Left lung (tissue), 4 donors: ENCODE measurements at regions not wholly inside any gene's neighbourhood (a gene's known extent, or its start where the extent isn't known, plus 50 kb on each side); places are given as distances from the start of the nearest gene placed in this dataset.

Experiments
- ATAC-seq: fragments of 200-7000 bp; cut with Tn5 transposase; one replicate; pipeline ENCODE4 v1.9.1; 2020; ENCODE audit warnings: moderate library complexity
- DNase-seq, 4 donors: peaks; one replicate each; pipeline ENCODE4 v3.0.0-alpha.2; 2013 to 2020
- H3K27ac ChIP-seq, 2 donors: fragments of 200-600 bp; sonication (generic) in 1 of 2; one replicate each; pipeline versions ENCODE4 v1.5.0 to v1.8.0; 2020 to 2021
- H3K27me3 ChIP-seq, 2 donors: fragments of 200-600 bp; sonication (generic) in 1 of 2; one replicate each; pipeline versions ENCODE4 v1.5.0 to v1.8.0; 2020 to 2021
- H3K36me3 ChIP-seq, 2 donors: fragments of 200-600 bp; sonication (generic) in 1 of 2; one replicate each; pipeline versions ENCODE4 v1.5.0 to v1.8.0; 2020 to 2021
- H3K4me1 ChIP-seq, 2 donors: fragments of 200-600 bp; one replicate each; pipeline ENCODE4 v1.8.0; 2021
- H3K4me3 ChIP-seq, 2 donors: fragments of 200-600 bp; sonication (generic) in 1 of 2; one replicate each; pipeline versions ENCODE4 v1.5.0 to v1.8.0; 2020 to 2021; ENCODE audit warnings: mild to moderate bottlenecking in 1 of 2
- H3K9me3 ChIP-seq, 2 donors: fragments of 200-600 bp; sonication (generic) in 1 of 2; one replicate each; pipeline versions ENCODE4 v1.5.0 to v1.8.0; 2020 to 2021
- intact Hi-C, 2 donors: fragments of 100-400 bp; cut with DNase I; formaldehyde crosslinking; loops; one replicate each; pipeline versions ENCODE4 v1.11.2 to v1.14.2; 2022
- TF ChIP-seq, protein P1 (sequence below), 2 donors: fragments of 200-600 bp; sonication (generic) in 1 of 2; IDR thresholded peaks; one replicate each; pipeline versions ENCODE4 v1.5.0 to v1.8.0; 2021; ENCODE audit warnings: antibody characterized with exemption in 2 of 2
- donor health status: DM: no; HTN: yes; CAD: no.
- donor health status: DM: no; HTN: no; CAD: no.

DNA sequence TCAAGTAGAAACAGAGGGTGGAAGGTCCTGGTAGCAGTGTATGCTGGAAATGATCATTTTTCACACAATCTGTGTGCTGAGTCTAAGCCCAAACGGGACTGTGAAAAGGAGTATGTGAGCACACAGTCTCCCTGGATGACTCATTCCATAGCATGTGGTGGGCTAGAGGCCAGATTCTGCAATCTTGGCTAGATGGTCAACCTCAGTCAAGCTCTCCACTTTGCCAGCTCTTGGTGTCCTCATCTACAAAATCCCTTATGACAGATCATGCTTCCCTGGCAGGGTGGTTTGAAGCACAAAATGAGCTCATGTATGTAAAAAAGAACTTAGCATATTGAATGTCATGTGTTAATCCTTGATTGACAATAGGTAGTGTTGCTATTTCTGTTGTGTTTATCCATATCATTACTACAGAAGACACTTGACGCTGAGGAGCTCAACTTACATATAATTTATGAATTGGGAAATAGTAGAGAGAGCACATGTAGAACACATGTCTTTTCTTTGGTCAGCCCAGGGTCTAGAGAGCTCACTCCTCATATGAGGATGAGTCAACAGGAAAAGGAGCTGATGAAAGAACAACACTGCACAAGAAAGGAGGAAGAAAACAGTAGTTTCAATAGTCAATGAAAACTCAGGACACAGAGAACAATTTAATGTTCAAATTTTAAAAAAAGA, 517.5 kb downstream of the BCL11B start:
- TF ChIP-seq, protein P1, sequence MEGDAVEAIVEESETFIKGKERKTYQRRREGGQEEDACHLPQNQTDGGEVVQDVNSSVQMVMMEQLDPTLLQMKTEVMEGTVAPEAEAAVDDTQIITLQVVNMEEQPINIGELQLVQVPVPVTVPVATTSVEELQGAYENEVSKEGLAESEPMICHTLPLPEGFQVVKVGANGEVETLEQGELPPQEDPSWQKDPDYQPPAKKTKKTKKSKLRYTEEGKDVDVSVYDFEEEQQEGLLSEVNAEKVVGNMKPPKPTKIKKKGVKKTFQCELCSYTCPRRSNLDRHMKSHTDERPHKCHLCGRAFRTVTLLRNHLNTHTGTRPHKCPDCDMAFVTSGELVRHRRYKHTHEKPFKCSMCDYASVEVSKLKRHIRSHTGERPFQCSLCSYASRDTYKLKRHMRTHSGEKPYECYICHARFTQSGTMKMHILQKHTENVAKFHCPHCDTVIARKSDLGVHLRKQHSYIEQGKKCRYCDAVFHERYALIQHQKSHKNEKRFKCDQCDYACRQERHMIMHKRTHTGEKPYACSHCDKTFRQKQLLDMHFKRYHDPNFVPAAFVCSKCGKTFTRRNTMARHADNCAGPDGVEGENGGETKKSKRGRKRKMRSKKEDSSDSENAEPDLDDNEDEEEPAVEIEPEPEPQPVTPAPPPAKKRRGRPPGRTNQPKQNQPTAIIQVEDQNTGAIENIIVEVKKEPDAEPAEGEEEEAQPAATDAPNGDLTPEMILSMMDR (IDR thresholded peaks at IDR 0.05) = no peak
- Histone ChIP-seq H3K4me3 (no peak overlapping the region), H3K36me3 (no peaks in the 10 kb centered on the region), H3K9me3 (peaks cover 0 to 14% of the 10 kb centered on the region in 2 donors), H3K27me3 (no peaks in the 10 kb centered on the region), H3K27ac (no peak overlapping the region), H3K4me1 (no peaks in the 10 kb centered on the region)
- intact Hi-C loops = no loop called here
- ATAC-seq (no peak), DNase-seq (no peak)

DNA sequence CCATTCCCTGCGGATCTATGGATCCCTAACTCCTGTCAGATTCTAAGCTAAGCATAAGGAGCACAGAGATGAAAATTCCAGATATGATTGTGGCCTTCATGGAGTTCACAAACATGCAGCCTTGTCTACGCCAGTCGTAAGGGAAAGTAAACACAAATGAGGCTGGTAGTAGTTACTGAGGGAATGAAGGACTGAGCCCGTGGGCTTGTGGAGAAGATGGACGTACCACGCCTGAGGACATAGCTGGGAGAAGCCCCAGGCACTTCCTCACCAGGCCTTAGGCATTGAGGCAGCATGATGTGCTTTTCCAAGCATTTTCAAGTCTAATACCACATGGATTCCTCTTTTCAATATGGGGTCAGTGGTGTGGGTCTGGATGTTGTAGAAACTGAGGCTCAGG, 515.2 kb downstream of the BCL11B start:
- no peak overlapping the region for H3K4me3 ChIP-seq

DNA sequence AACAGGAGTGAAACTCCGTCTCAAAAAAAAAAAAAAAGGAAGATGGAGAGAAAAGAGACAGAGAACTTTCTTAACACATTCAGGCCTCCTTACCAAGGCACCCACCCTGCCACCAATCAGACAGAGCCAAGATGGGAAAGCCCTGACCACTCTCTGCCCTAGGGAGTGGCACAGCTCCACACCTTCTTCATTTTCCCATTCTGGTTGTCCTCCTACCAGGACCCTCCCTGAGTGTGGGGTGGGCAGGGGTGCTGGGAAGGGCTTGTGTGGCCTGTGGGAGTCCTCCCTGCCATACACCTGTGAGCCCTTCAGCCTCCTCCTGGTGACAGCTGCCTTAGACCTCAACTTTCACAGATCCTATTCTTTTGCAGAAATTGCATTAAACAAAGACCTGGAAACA, 513.6 kb downstream of the BCL11B start:
- TF ChIP-seq, protein P1 (IDR thresholded peaks at IDR 0.05) = no peak
- no peak overlapping the region for H3K4me3 ChIP-seq
- intact Hi-C loops = no loop called here
- H3K9me3 ChIP-seq = peaks cover 0 to 22% of the 10 kb centered on the region in 2 donors
- H3K36me3 ChIP-seq = no peaks in the 10 kb centered on the region
- no peaks in the 10 kb centered on the region for H3K27me3 ChIP-seq
- H3K27ac ChIP-seq = no peak overlapping the region
- ATAC-seq (no peak), DNase-seq (no peak)
- H3K4me1 ChIP-seq = no peaks in the 10 kb centered on the region

More for the DNA sequence above, 515.2 kb downstream of the BCL11B start:
- Histone ChIP-seq H3K36me3 (no peaks in the 10 kb centered on the region), H3K27ac (no peak overlapping the region), H3K4me1 (no peaks in the 10 kb centered on the region), H3K27me3 (no peaks in the 10 kb centered on the region), H3K9me3 (peaks cover 0 to 14% of the 10 kb centered on the region in 2 donors)
- ATAC-seq = no peak
- TF ChIP-seq, protein P1 (IDR thresholded peaks at IDR 0.05) = no peak
- DNase-seq = no peak
- intact Hi-C loops = no loop called here

DNA sequence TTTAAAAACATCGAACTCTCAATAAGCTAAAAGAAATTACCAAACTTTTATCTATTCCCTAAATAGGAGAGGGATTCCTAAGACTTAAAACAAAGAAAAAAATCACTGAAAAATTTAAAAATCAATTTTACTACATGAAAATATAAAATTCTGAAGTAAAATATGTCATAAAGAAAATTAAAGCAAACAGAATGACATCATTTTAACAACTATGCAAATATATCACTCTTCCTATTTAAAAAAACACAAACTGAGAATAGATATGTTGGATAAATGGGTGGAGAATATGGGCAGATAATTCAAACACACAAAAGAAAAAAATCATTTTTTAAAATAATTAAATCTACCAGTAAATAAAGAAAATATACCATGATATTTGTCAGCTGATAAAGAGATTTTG, 510.0 kb downstream of the BCL11B start:
- no peak for ATAC-seq
- intact Hi-C loops = no loop called here
- Histone ChIP-seq H3K9me3 (peaks cover 0 to 21% of the 10 kb centered on the region in 2 donors), H3K4me3 (no peak overlapping the region), H3K4me1 (no peaks in the 10 kb centered on the region), H3K36me3 (no peaks in the 10 kb centered on the region), H3K27ac (no peak overlapping the region), H3K27me3 (no peaks in the 10 kb centered on the region)
- DNase-seq = no peak
- TF ChIP-seq, protein P1 (IDR thresholded peaks at IDR 0.05) = no peak

DNA sequence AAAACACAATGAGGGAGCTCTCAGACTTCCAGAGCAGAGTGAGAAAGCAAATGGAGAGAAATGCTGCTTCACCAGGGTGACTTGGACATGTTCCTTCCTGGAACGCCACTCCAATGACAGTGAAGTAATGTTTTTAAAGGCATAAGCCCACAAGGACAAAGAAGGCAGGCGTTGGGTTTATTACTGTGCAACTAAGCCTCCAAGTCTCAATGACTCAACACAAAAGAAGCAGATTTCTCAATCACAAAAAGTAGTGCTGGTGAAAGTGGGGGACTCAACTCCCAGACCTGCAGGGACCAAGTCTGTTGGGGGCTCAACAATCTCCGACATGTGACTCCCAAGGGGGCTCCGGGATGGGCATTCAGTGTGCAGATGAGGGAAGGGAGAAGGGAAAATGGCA, 505.2 kb downstream of the BCL11B start:
- ATAC-seq (no peak), DNase-seq (no peak)
- no peaks in the 10 kb centered on the region for H3K4me1 ChIP-seq
- H3K4me3 ChIP-seq = no peak overlapping the region
- no peaks in the 10 kb centered on the region for H3K36me3 ChIP-seq
- intact Hi-C loops = no loop called here
- H3K27ac ChIP-seq = no peak overlapping the region
- no peaks in the 10 kb centered on the region for H3K27me3 ChIP-seq
- TF ChIP-seq, protein P1 (IDR thresholded peaks at IDR 0.05) = no peak
- H3K9me3 ChIP-seq = peaks cover 0 to 21% of the 10 kb centered on the region in 2 donors
